HepG2 (cell line): ENCODE measurements at regions not wholly inside any gene's neighbourhood (a gene's known extent, or its start where the extent isn't known, plus 50 kb on each side); places are given as distances from the start of the nearest gene placed in this dataset.

Source experiments
- ATAC-seq: fragments of 200-7000 bp; cut with Tn5 transposase; 3 replicates; pipeline ENCODE4 v1.9.1; 2020; ENCODE audit warnings: mild to moderate bottlenecking, moderate library complexity
- BruUV-seq: library from RNA; stranded (reverse); fragments of 400-500 nt; replicated peaks from 2 replicates; lab custom pipeline; 2021; lab: Mats Ljungman, UMichigan
- CTCF ChIA-PET: fragments of 300-600 bp; formaldehyde crosslinking; extraction: SDS; loops from one replicate; lab custom pipeline; 2021; ENCODE audit warnings: low total read pairs, inconsistent platforms, low intra/inter-chr PET ratio; lab: Yijun Ruan, JAX
- POLR2A ChIA-PET: fragments of 350-600 bp; sonication (Branson Sonifier 250); formaldehyde crosslinking; loops from one replicate; lab custom pipeline; 2020; ENCODE audit warnings: antibody characterized with exemption, inconsistent platforms; lab: Yijun Ruan, JAX
- DNase-seq: peaks from one replicate; pipeline ENCODE4 v3.0.0-alpha.2; 2015; ENCODE audit warnings: low spot score
- FAIRE-seq: peaks from 3 replicates; lab custom pipeline; 2011; peaks lifted over from hg19 to GRCh38; lab: Jason Lieb, UNC
- H2AFZ ChIP-seq: one replicate; pipeline ENCODE4 v1.6.1; 2011; ENCODE audit warnings: low read length, inconsistent platforms
- H3K27ac ChIP-seq: fragments of 300-600 bp; 3 replicates; pipeline ENCODE4 v1.8.0; 2011; ENCODE audit warnings: mixed run types, mild to moderate bottlenecking, mixed read lengths, low read length, inconsistent platforms; ENCODE audit not compliant: insufficient read depth; ENCODE audit errors: extremely low read length
- H3K27me3 ChIP-seq, 2 experiments: fragments of 200-600 bp in 1 of 2; 2 replicates in 1 of 2; 3 replicates in 1 of 2; pipeline versions ENCODE4 v1.6.0 to v1.8.0; 2011; ENCODE audit warnings: low read length in 2 of 2, mild to moderate bottlenecking in 2 of 2, moderate library complexity in 2 of 2, inconsistent platforms in 1 of 2; ENCODE audit not compliant: insufficient read depth in 2 of 2, control insufficient read depth in 1 of 2
- H3K36me3 ChIP-seq, 2 experiments: fragments of 200-600 bp in 1 of 2; replicated peaks in 1 of 2; 2 replicates in 1 of 2; 3 replicates in 1 of 2; pipeline versions ENCODE4 v1.5.1 to v1.8.0; 2011; ENCODE audit warnings: low read length in 2 of 2, inconsistent platforms in 1 of 2; ENCODE audit not compliant: insufficient read depth in 2 of 2, control insufficient read depth in 1 of 2
- H3K4me1 ChIP-seq: 2 replicates; pipeline ENCODE4 v1.5.1; 2012; ENCODE audit warnings: low read length, inconsistent platforms; ENCODE audit not compliant: insufficient read depth
- H3K4me2 ChIP-seq: 2 replicates; pipeline ENCODE4 v1.6.0; 2011; ENCODE audit warnings: low read depth, low read length, inconsistent platforms
- H3K4me3 ChIP-seq, 3 experiments: fragments of 200-600 bp in 1 of 3; sonication (generic), shearing (Covaris generic) in 1 of 3; replicated peaks in 1 of 3; 2 replicates each; pipeline ENCODE4 v1.5.1; 2011 to 2016; ENCODE audit warnings: low read length in 3 of 3, inconsistent platforms in 2 of 3, low read depth in 2 of 3, mild to moderate bottlenecking in 2 of 3, control low read depth in 1 of 3, mixed read lengths in 1 of 3; ENCODE audit not compliant: insufficient read depth in 1 of 3
- H3K79me2 ChIP-seq: one replicate; pipeline ENCODE4 v1.6.1; 2011; ENCODE audit warnings: low read length, inconsistent platforms; ENCODE audit not compliant: insufficient read depth
- H3K9ac ChIP-seq: 2 replicates; pipeline ENCODE4 v1.6.0; 2011; ENCODE audit warnings: mild to moderate bottlenecking, low read depth, low read length, inconsistent platforms; ENCODE audit not compliant: insufficient read depth
- H3K9me3 ChIP-seq: 2 replicates; pipeline ENCODE4 v1.5.1; 2012; ENCODE audit warnings: mild to moderate bottlenecking, low read length
- H4K20me1 ChIP-seq: 2 replicates; pipeline ENCODE4 v1.6.0; 2011; ENCODE audit warnings: inconsistent platforms, mild to moderate bottlenecking, low read length, moderate library complexity; ENCODE audit not compliant: insufficient read depth
- BATF2 ChIP-seq: sonication (generic); formaldehyde crosslinking; IDR thresholded peaks from 2 replicates; pipeline ENCODE4 v1.8.0; 2022; ENCODE audit warnings: mild to moderate bottlenecking, missing genetic modification reagents, moderate library complexity
- ELF1 ChIP-seq: sonication (generic); formaldehyde crosslinking; IDR thresholded peaks from 2 replicates; pipeline ENCODE4 v1.4.0; 2020; ENCODE audit warnings: missing genetic modification reagents
- GMEB1 ChIP-seq: sonication (generic); formaldehyde crosslinking; IDR thresholded peaks from 2 replicates; pipeline ENCODE4 v1.5.1; 2020; ENCODE audit warnings: missing genetic modification reagents, mild to moderate bottlenecking, borderline replicate concordance
- IKZF5 ChIP-seq: IDR thresholded peaks from 2 replicates; pipeline ENCODE4 v1.6.1; 2018; ENCODE audit warnings: missing genetic modification reagents, mild to moderate bottlenecking, missing compliant biosample characterization
- MBNL3 ChIP-seq: fragments of 250-450 bp; sonication (Bioruptor Pico); conservative IDR thresholded peaks from 2 replicates; pipeline ENCODE4 v1.8.0; 2022; ENCODE audit warnings: mild to moderate bottlenecking, inconsistent platforms
- NFIC ChIP-seq: IDR thresholded peaks from 2 replicates; pipeline ENCODE4 v1.6.1; 2012; ENCODE audit warnings: mild to moderate bottlenecking, low read length, inconsistent platforms
- RNF219 ChIP-seq: sonication (generic); formaldehyde crosslinking; IDR thresholded peaks from 2 replicates; pipeline ENCODE4 v1.5.0; 2020; ENCODE audit warnings: mild to moderate bottlenecking, missing genetic modification reagents
- ZNF446 ChIP-seq: sonication (generic); formaldehyde crosslinking; IDR thresholded peaks from 2 replicates; pipeline ENCODE4 v1.5.0; 2020; ENCODE audit warnings: mild to moderate bottlenecking, missing genetic modification reagents
- ZNF660 ChIP-seq: sonication (generic); formaldehyde crosslinking; IDR thresholded peaks from 2 replicates; pipeline ENCODE4 v1.5.1; 2020; ENCODE audit warnings: mild to moderate bottlenecking, low read depth, missing genetic modification reagents, borderline replicate concordance
- ZNF670 ChIP-seq: sonication (generic); formaldehyde crosslinking; IDR thresholded peaks from 2 replicates; pipeline ENCODE4 v1.8.0; 2022; ENCODE audit warnings: mild to moderate bottlenecking, missing genetic modification reagents, borderline replicate concordance
- WGBS: methylation state at CpG from one replicate; pipeline ENCODE4 v1.1.6; 2017; ENCODE audit warnings: low lambda C conversion rate; 5-methylcytosine and 5-hydroxymethylcytosine counted together
- in situ Hi-C: cut with HindIII; loops from 2 replicates; pipeline ENCODE4 v1.10.0; 2017; ENCODE audit warnings: low pct_unique_long_range_greater_than_20kb; ENCODE audit not compliant: extremely low pct_ligation_motif_present
- intact Hi-C: fragments of 100-400 bp; cut with micrococcal nuclease; formaldehyde crosslinking; loops from one replicate; pipeline ENCODE4 v1.10.0; 2022; ENCODE audit not compliant: unreplicated experiment
- TF ChIP-seq, protein P1 (sequence below): IDR thresholded peaks from 2 replicates; pipeline ENCODE4 v1.6.1; 2016; ENCODE audit warnings: low read depth
- TF ChIP-seq, protein P2 (sequence below): IDR thresholded peaks from 2 replicates; pipeline ENCODE4 v1.6.1; 2016; ENCODE audit warnings: missing genetic modification reagents, missing compliant biosample characterization

DNA sequence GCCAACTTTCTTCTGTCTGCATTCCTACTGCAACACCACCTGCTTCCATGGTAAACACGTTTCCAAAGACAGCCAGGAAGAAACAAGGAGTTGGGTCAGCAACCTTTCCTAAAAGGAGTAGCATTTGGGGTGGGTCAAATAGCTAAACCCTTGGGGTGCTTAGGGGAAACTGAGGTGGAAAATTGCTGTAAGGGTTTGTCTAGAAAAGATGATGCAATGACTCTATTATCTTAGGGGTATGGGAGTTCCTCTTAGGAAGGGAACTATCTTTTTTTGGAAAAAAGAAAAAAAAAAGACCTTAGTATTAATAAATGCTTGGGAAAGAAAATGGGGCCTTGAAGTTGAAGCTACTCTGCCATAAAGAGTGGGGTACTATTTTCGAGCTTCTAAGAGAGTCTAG lies 86.1 kb upstream of the POMGNT2 start:
- intact Hi-C loops = no loop called here
- Histone ChIP-seq H3K27ac (no peak overlapping the region), H3K4me3 (no peak overlapping the region), H3K9me3 (no peaks in the 10 kb centered on the region), H3K9ac (no peak overlapping the region)
- ATAC-seq (no peak), FAIRE-seq (no peak)
- TF ChIP-seq MBNL3 (CRISPR knock-in tag) (no peak), RNF219 (CRISPR knock-in tag) (no peak), BATF2 (CRISPR knock-in tag) (no peak), ZNF670 (no peak), IKZF5 (CRISPR knock-in tag) (no peak), ZNF660 (CRISPR knock-in tag) (no peak), NFIC (no peak), ELF1 (CRISPR knock-in tag) (no peak), ZNF446 (CRISPR knock-in tag) (no peak), GMEB1 (CRISPR knock-in tag) (no peak)
- TF ChIP-seq, protein P1, sequence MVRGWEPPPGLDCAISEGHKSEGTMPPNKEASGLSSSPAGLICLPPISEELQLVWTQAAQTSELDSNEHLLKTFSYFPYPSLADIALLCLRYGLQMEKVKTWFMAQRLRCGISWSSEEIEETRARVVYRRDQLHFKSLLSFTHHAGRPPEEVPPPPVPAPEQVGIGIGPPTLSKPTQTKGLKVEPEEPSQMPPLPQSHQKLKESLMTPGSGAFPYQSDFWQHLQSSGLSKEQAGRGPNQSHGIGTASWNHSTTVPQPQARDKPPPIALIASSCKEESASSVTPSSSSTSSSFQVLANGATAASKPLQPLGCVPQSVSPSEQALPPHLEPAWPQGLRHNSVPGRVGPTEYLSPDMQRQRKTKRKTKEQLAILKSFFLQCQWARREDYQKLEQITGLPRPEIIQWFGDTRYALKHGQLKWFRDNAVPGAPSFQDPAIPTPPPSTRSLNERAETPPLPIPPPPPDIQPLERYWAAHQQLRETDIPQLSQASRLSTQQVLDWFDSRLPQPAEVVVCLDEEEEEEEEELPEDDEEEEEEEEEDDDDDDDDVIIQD (CRISPR knock-in tag) = no peak
- TF ChIP-seq, protein P2, sequence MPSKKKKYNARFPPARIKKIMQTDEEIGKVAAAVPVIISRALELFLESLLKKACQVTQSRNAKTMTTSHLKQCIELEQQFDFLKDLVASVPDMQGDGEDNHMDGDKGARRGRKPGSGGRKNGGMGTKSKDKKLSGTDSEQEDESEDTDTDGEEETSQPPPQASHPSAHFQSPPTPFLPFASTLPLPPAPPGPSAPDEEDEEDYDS (CRISPR knock-in tag) = no peak
- TF ChIP-seq, all 625 proteins: peak for 0
- Histone ChIP-seq H3K36me3 (no peaks in the 10 kb centered on the region), H3K79me2 (no peaks in the 10 kb centered on the region), H4K20me1 (no peaks in the 10 kb centered on the region), H3K4me1 (peaks cover 44% of the 10 kb centered on the region), H3K27me3 (peaks cover 0 to 7% of the 10 kb centered on the region in 2 experiments; a peak in 1 of 5 replicates), H3K4me2 (no peak overlapping the region), H2AFZ (no peak overlapping the region)
- CTCF ChIA-PET = no interaction called here
- POLR2A ChIA-PET = no interaction called here
- 0% methylated on average over 2 of the region's 2 CpGs for WGBS
- DNase-seq = no peak
- BruUV-seq = no TSS peak
- in situ Hi-C loops = no loop called here
